ENCODE measurements at regions not wholly inside any gene's neighbourhood (a gene's known extent, or its start where the extent isn't known, plus 50 kb on each side); places are given as distances from the start of the nearest gene placed in this dataset.

GRCh38 chr14:82341261-82341810 is 807.7 kb upstream of the SEL1L start:
- TF ChIP-seq ZNF404 (tag by site-specific recombination; IDR thresholded peaks at IDR 0.05) (no peak), CTCF (tag by site-specific recombination; IDR thresholded peaks at IDR 0.05) (no peak), ZNF830 (tag by site-specific recombination; IDR thresholded peaks at IDR 0.05; ENCODE audit: low read depth) (no peak), BCL11A (tag by site-specific recombination; IDR thresholded peaks at IDR 0.05; ENCODE audit: low read depth) (no peak), ZNF514 (tag by site-specific recombination; IDR thresholded peaks at IDR 0.05) (no peak), ZNF274 (IDR thresholded peaks at IDR 0.05; ENCODE audit: low read length) (no peak), ZNF274 (tag by site-specific recombination; IDR thresholded peaks at IDR 0.05; ENCODE audit: borderline replicate concordance) (no peak), ZNF426 (tag by site-specific recombination; IDR thresholded peaks at IDR 0.05) (no peak)
- TF ChIP-seq, protein P1, sequence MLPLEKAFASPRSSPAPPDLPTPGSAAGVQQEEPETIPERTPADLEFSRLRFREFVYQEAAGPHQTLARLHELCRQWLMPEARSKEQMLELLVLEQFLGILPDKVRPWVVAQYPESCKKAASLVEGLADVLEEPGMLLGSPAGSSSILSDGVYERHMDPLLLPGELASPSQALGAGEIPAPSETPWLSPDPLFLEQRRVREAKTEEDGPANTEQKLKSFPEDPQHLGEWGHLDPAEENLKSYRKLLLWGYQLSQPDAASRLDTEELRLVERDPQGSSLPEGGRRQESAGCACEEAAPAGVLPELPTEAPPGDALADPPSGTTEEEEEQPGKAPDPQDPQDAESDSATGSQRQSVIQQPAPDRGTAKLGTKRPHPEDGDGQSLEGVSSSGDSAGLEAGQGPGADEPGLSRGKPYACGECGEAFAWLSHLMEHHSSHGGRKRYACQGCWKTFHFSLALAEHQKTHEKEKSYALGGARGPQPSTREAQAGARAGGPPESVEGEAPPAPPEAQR (tag by site-specific recombination; IDR thresholded peaks at IDR 0.05), result no peak
